ENCODE measurements at regions not wholly inside any gene's neighbourhood (a gene's known extent, or its start where the extent isn't known, plus 50 kb on each side); places are given as distances from the start of the nearest gene placed in this dataset.
A peak's percentile ranks its signal among the peaks of the same experiment; 100 is the strongest.

- TF ChIP-seq CTCF (IDR thresholded peaks at IDR 0.05), result no peak
- TF ChIP-seq CEBPB (IDR thresholded peaks at IDR 0.05), result no peak
- TF ChIP-seq JUNB (IDR thresholded peaks at IDR 0.05), result no peak
- no peak for TF ChIP-seq EP300 (IDR thresholded peaks at IDR 0.05)
- TF ChIP-seq ESRRA (IDR thresholded peaks at IDR 0.05; ENCODE audit: borderline replicate concordance, low read length), result no peak
- TF ChIP-seq RAD21 (conservative IDR thresholded peaks at IDR 0.05 in 1 of 2, IDR thresholded peaks at IDR 0.05 in 1 of 2), result no peak
- no peak for TF ChIP-seq HDAC2 (IDR thresholded peaks at IDR 0.05)
- 0 out of 2 replicates have a peak, but pooled peaks have one; percentile 12 for TF ChIP-seq POLR2A (IDR thresholded peaks at IDR 0.05; ENCODE audit: low read length)
- TF ChIP-seq PHF8 (IDR thresholded peaks at IDR 0.05; ENCODE audit: borderline replicate concordance, low read depth), result no peak
- no peak for TF ChIP-seq CBX2 (IDR thresholded peaks at IDR 0.05; ENCODE audit: borderline replicate concordance, low read depth)
These were observed 71.5 kb upstream of the NKD1 start for GRCh38 chr16:50476486-50477255.
